NCI-H446 treated with DMSO at 0.1 percent for 48 hours (cell line): ENCODE measurements at regions not wholly inside any gene's neighbourhood (a gene's known extent, or its start where the extent isn't known, plus 50 kb on each side); places are given as distances from the start of the nearest gene placed in this dataset.
"Not testable (repeated sequence)": the region's sequence is repeated elsewhere in the genome, so short reads cannot be mapped to it uniquely, and the experiment has no call there.

Source experiments
- DNase-seq: peaks from one replicate; lab custom pipeline; 2025; lab: John Stamatoyannopoulos, UW

GRCh38 chr5:26415987-26416779, 622.2 kb downstream of the CDH9 start:
- DNase-seq: no peak

- no peak for DNase-seq
Measured at GRCh38 chr5:26390608-26391007, 647.8 kb downstream of the CDH9 start.

GRCh38 chr5:26388976-26389375, 649.4 kb downstream of the CDH9 start:
- DNase-seq: peak; percentile 98

GRCh38 chr5:26386532-26386931, 651.9 kb downstream of the CDH9 start:
- no peak for DNase-seq

GRCh38 chr5:26364624-26365023, 673.8 kb downstream of the CDH9 start:
- DNase-seq: not testable (repeated sequence)

- DNase-seq: no peak
Measured at GRCh38 chr5:26343801-26344325, 694.5 kb downstream of the CDH9 start.

GRCh38 chr5:26339576-26339975, 698.8 kb downstream of the CDH9 start:
- DNase-seq: no peak

GRCh38 chr5:26329562-26330189, 708.7 kb downstream of the CDH9 start:
- DNase-seq: peak; percentile 36

GRCh38 chr5:26326153-26326759, 712.1 kb downstream of the CDH9 start:
- DNase-seq: no peak

- DNase-seq: not testable (repeated sequence)
Measured at GRCh38 chr5:26325432-26325831, 713.0 kb downstream of the CDH9 start.

- DNase-seq: not testable (repeated sequence)
Measured at GRCh38 chr5:26324273-26324895, 714.0 kb downstream of the CDH9 start.

GRCh38 chr5:26323794-26324193, 714.6 kb downstream of the CDH9 start:
- no peak for DNase-seq

GRCh38 chr5:26321278-26321677, 717.1 kb downstream of the CDH9 start:
- no peak for DNase-seq

- DNase-seq: no peak
Measured at GRCh38 chr5:26310415-26310814, 728.0 kb downstream of the CDH9 start.

GRCh38 chr5:26295541-26295940, 742.8 kb downstream of the CDH9 start:
- DNase-seq: no peak

- no peak for DNase-seq
Measured at GRCh38 chr5:26282190-26282589, 756.2 kb downstream of the CDH9 start.

GRCh38 chr5:26278078-26278477, 760.3 kb downstream of the CDH9 start:
- no peak for DNase-seq

GRCh38 chr5:26259081-26259480, 779.3 kb downstream of the CDH9 start:
- DNase-seq: peak; percentile 75

- DNase-seq: peak; percentile 34
Measured at GRCh38 chr5:26245321-26245720, 793.1 kb downstream of the CDH9 start.

GRCh38 chr5:26239588-26239987, 798.8 kb downstream of the CDH9 start:
- DNase-seq: no peak

- no peak for DNase-seq
Measured at GRCh38 chr5:26237489-26237888, 800.9 kb downstream of the CDH9 start.

GRCh38 chr5:26236936-26237335, 801.5 kb downstream of the CDH9 start:
- no peak for DNase-seq
